Trophoblast cell (in vitro differentiated cells and primary cell): ENCODE measurements at regions not wholly inside any gene's neighbourhood (a gene's known extent, or its start where the extent isn't known, plus 50 kb on each side); places are given as distances from the start of the nearest gene placed in this dataset.
A peak's percentile ranks its signal among the peaks of the same experiment; 100 is the strongest.
"Not testable (repeated sequence)": the region's sequence is repeated elsewhere in the genome, so short reads cannot be mapped to it uniquely, and the experiment has no call there.

Experiments used
- DNase-seq, 2 donors: peaks; one replicate each; pipeline ENCODE4 v3.0.0-alpha.2; 2016
- H2AFZ ChIP-seq: 2 replicates; pipeline ENCODE4 v1.6.1; 2013; ENCODE audit warnings: low read length, moderate library complexity, mild to moderate bottlenecking; ENCODE audit not compliant: insufficient read depth, poor library complexity
- H2AK5ac ChIP-seq: 2 replicates; pipeline ENCODE4 v1.6.1; 2013; ENCODE audit warnings: mild to moderate bottlenecking, low read length
- H2BK120ac ChIP-seq: 2 replicates; pipeline ENCODE4 v1.6.1; 2013; ENCODE audit warnings: low read length, mild to moderate bottlenecking, moderate library complexity; ENCODE audit not compliant: insufficient read depth, poor library complexity
- H2BK12ac ChIP-seq: 2 replicates; pipeline ENCODE4 v1.6.1; 2013; ENCODE audit warnings: mild to moderate bottlenecking, low read length, moderate library complexity
- H2BK5ac ChIP-seq: 2 replicates; pipeline ENCODE4 v1.6.1; 2013; ENCODE audit warnings: low read length, low read depth, moderate library complexity, mild to moderate bottlenecking; ENCODE audit not compliant: poor library complexity
- H3K14ac ChIP-seq: 2 replicates; pipeline ENCODE4 v1.6.1; 2013; ENCODE audit warnings: mild to moderate bottlenecking, low read length
- H3K18ac ChIP-seq: 2 replicates; pipeline ENCODE4 v1.6.1; 2013; ENCODE audit warnings: mild to moderate bottlenecking, low read length
- H3K23ac ChIP-seq: 2 replicates; pipeline ENCODE4 v1.6.1; 2013; ENCODE audit warnings: low read length
- H3K27ac ChIP-seq: 2 replicates; pipeline ENCODE4 v1.5.1; 2013; ENCODE audit warnings: low read depth, mild to moderate bottlenecking, inconsistent platforms, low read length, moderate library complexity
- H3K27me3 ChIP-seq: 2 replicates; pipeline ENCODE4 v1.6.1; 2013; ENCODE audit warnings: inconsistent platforms, mild to moderate bottlenecking, low read length, moderate library complexity; ENCODE audit not compliant: insufficient read depth
- H3K36me3 ChIP-seq, 2 experiments: 1 replicate in 1 of 2; 2 replicates in 1 of 2; pipeline ENCODE4 v1.6.1; 2013; ENCODE audit warnings: low read length in 2 of 2, mild to moderate bottlenecking in 2 of 2, moderate library complexity in 1 of 2; ENCODE audit not compliant: insufficient read depth in 2 of 2, control insufficient read depth in 1 of 2
- H3K4ac ChIP-seq: 2 replicates; pipeline ENCODE4 v1.6.1; 2013; ENCODE audit warnings: low read depth, mild to moderate bottlenecking, low read length, moderate library complexity
- H3K4me1 ChIP-seq, 2 experiments: 1 replicate in 1 of 2; 2 replicates in 1 of 2; pipeline ENCODE4 v1.6.1; 2013; ENCODE audit warnings: low read length in 2 of 2, mild to moderate bottlenecking in 2 of 2, moderate library complexity in 1 of 2; ENCODE audit not compliant: insufficient read depth in 2 of 2, control insufficient read depth in 1 of 2
- H3K4me2 ChIP-seq: 2 replicates; pipeline ENCODE4 v1.6.1; 2013; ENCODE audit warnings: inconsistent platforms, mild to moderate bottlenecking, low read length, moderate library complexity
- H3K4me3 ChIP-seq: 2 replicates; pipeline ENCODE4 v1.5.1; 2013; ENCODE audit warnings: mild to moderate bottlenecking, low read depth, low read length, inconsistent platforms
- H3K79me1 ChIP-seq: one replicate; pipeline ENCODE4 v1.6.1; 2013; ENCODE audit warnings: low read length
- H3K79me2 ChIP-seq: 2 replicates; pipeline ENCODE4 v1.6.1; 2013; ENCODE audit warnings: low read length, mild to moderate bottlenecking; ENCODE audit not compliant: control insufficient read depth, insufficient read depth, poor library complexity
- H3K9ac ChIP-seq: 2 replicates; pipeline ENCODE4 v1.6.1; 2013; ENCODE audit warnings: mild to moderate bottlenecking, low read length
- H3K9me3 ChIP-seq: 2 replicates; pipeline ENCODE4 v1.6.1; 2013; ENCODE audit warnings: low read depth, mild to moderate bottlenecking, control low read depth, inconsistent platforms, low read length; ENCODE audit not compliant: insufficient read depth
- H4K12ac ChIP-seq: 2 replicates; pipeline ENCODE4 v1.6.1; 2013; ENCODE audit warnings: low read depth, mild to moderate bottlenecking, low read length, moderate library complexity
- H4K8ac ChIP-seq: 2 replicates; pipeline ENCODE4 v1.6.1; 2013; ENCODE audit warnings: low read depth, mild to moderate bottlenecking, low read length, moderate library complexity
- H4K91ac ChIP-seq: one replicate; pipeline ENCODE4 v1.6.1; 2013; ENCODE audit warnings: low read depth, mild to moderate bottlenecking, low read length, moderate library complexity
- WGBS: extraction: QIAGEN DNeasy Blood & Tissue Kit; methylation state at CpG from one replicate; pipeline ENCODE4 v1.1.7; 2013; ENCODE audit warnings: missing lambda C conversion rate; ENCODE audit not compliant: insufficient read length, insufficient coverage; ENCODE audit errors: extremely low coverage; 5-methylcytosine and 5-hydroxymethylcytosine counted together

- Histone ChIP-seq H3K14ac (no peak overlapping the region), H3K27ac (no peak overlapping the region), H2BK12ac (no peak overlapping the region), H2BK120ac (no peak overlapping the region), H4K8ac (no peak overlapping the region), H3K4me3 (no peak overlapping the region), H3K9me3 (no peaks in the 10 kb centered on the region), H3K79me2 (no peaks in the 10 kb centered on the region), H3K4me1 (no peaks in the 10 kb centered on the region), H2AFZ (no peak overlapping the region), H3K4me2 (no peak overlapping the region), H4K12ac (no peak overlapping the region), H2AK5ac (no peak overlapping the region), H3K27me3 (no peaks in the 10 kb centered on the region), H3K23ac (no peak overlapping the region), H2BK5ac (no peak overlapping the region), H3K18ac (no peak overlapping the region), H3K9ac (no peak overlapping the region), H3K4ac (no peak overlapping the region), H3K79me1 (no peaks in the 10 kb centered on the region), H3K36me3 (no peaks in the 10 kb centered on the region), H4K91ac (no peak overlapping the region)
- WGBS, result no CpG with 5 or more reads among the region's 7 CpGs
- peak; percentile 74 to 88 for DNase-seq
Measured at GRCh38 chr13:103883164-103883563, 816.9 kb upstream of the SLC10A2 start.

- H3K4me2 ChIP-seq, result not testable (repeated sequence)
Measured at GRCh38 chr13:103880146-103880545, 813.9 kb upstream of the SLC10A2 start.

GRCh38 chr13:103878891-103879605 is 812.8 kb upstream of the SLC10A2 start:
- WGBS, result no CpG with 5 or more reads among the region's 2 CpGs

More at GRCh38 chr13:103880146-103880545, 813.9 kb upstream of the SLC10A2 start:
- WGBS, result no CpG with 5 or more reads among the region's 13 CpGs
- H3K9me3 ChIP-seq, H3K14ac ChIP-seq, H2BK120ac ChIP-seq, H2BK5ac ChIP-seq, H3K4me1 ChIP-seq, H3K18ac ChIP-seq, H3K79me2 ChIP-seq, H3K23ac ChIP-seq, H2BK12ac ChIP-seq, H3K4me3 ChIP-seq, H4K12ac ChIP-seq, H4K8ac ChIP-seq, H3K27me3 ChIP-seq, H3K36me3 ChIP-seq, H2AK5ac ChIP-seq, H3K79me1 ChIP-seq, H2AFZ ChIP-seq, H3K9ac ChIP-seq, H3K4ac ChIP-seq, H3K27ac ChIP-seq: not testable (repeated sequence)
- peak overlapping the region; percentile 32 for H4K91ac ChIP-seq
- peak; percentile 23 to 53 for DNase-seq

GRCh38 chr13:103876571-103876970 is 810.4 kb upstream of the SLC10A2 start:
- DNase-seq, result peak; percentile 51 to 68
- H3K4ac ChIP-seq, result no peak overlapping the region
- no peak overlapping the region for H2BK5ac ChIP-seq
- no CpG with 5 or more reads among the region's 6 CpGs for WGBS
- no peak overlapping the region for H3K4me3 ChIP-seq
- H3K36me3 ChIP-seq, result no peaks in the 10 kb centered on the region
- no peaks in the 10 kb centered on the region for H3K79me2 ChIP-seq
- no peaks in the 10 kb centered on the region for H3K79me1 ChIP-seq
- H3K9me3 ChIP-seq, result peaks cover 2% of the 10 kb centered on the region
- no peaks in the 10 kb centered on the region for H3K27me3 ChIP-seq
- no peak overlapping the region for H4K12ac ChIP-seq
- no peak overlapping the region for H3K27ac ChIP-seq
- H4K8ac ChIP-seq, result no peak overlapping the region
- no peak overlapping the region for H3K9ac ChIP-seq
- no peak overlapping the region for H2AFZ ChIP-seq
- no peak overlapping the region for H3K23ac ChIP-seq
- no peaks in the 10 kb centered on the region for H3K4me1 ChIP-seq
- no peak overlapping the region for H3K18ac ChIP-seq
- H2AK5ac ChIP-seq, result no peak overlapping the region
- no peak overlapping the region for H2BK120ac ChIP-seq
- H4K91ac ChIP-seq, result no peak overlapping the region
- no peak overlapping the region for H2BK12ac ChIP-seq
- H3K14ac ChIP-seq, result no peak overlapping the region
- H3K4me2 ChIP-seq, result no peak overlapping the region

More at GRCh38 chr13:103878891-103879605, 812.8 kb upstream of the SLC10A2 start:
- no peak overlapping the region for H3K4me2 ChIP-seq
- H4K91ac ChIP-seq, result no peak overlapping the region
- H2AK5ac ChIP-seq, result no peak overlapping the region
- H2AFZ ChIP-seq, result no peak overlapping the region
- H3K27ac ChIP-seq, result no peak overlapping the region
- no peak overlapping the region for H3K18ac ChIP-seq
- no peak overlapping the region for H4K12ac ChIP-seq
- no peak overlapping the region for H2BK5ac ChIP-seq
- H3K79me2 ChIP-seq, result no peaks in the 10 kb centered on the region
- H4K8ac ChIP-seq, result no peak overlapping the region
- H3K23ac ChIP-seq, result no peak overlapping the region
- no peaks in the 10 kb centered on the region for H3K36me3 ChIP-seq
- no peak overlapping the region for H3K9ac ChIP-seq
- H3K4me3 ChIP-seq, result no peak overlapping the region
- no peaks in the 10 kb centered on the region for H3K27me3 ChIP-seq
- H3K9me3 ChIP-seq, result no peaks in the 10 kb centered on the region
- no peak overlapping the region for H3K14ac ChIP-seq
- no peaks in the 10 kb centered on the region for H3K4me1 ChIP-seq
- peak in 1 of 2 donors; percentile 64 for DNase-seq
- H2BK120ac ChIP-seq, result no peak overlapping the region
- no peaks in the 10 kb centered on the region for H3K79me1 ChIP-seq
- no peak overlapping the region for H3K4ac ChIP-seq
- no peak overlapping the region for H2BK12ac ChIP-seq
